Smooth muscle cell (in vitro differentiated cells): ENCODE measurements at regions not wholly inside any gene's neighbourhood (a gene's known extent, or its start where the extent isn't known, plus 50 kb on each side); places are given as distances from the start of the nearest gene placed in this dataset.

Experiments
- DNase-seq: peaks from one replicate; lab custom pipeline; 2025; ENCODE audit not compliant: unreplicated experiment; lab: John Stamatoyannopoulos, UW
- H2AFZ ChIP-seq: fragments of 200-600 bp; sonication (generic); 2 replicates; pipeline ENCODE4 v1.6.0; 2016; ENCODE audit warnings: antibody characterized with exemption, low read depth, mild to moderate bottlenecking
- H3F3A ChIP-seq: fragments of 200-600 bp; sonication (generic); 2 replicates; pipeline ENCODE4 v1.6.0; 2017; ENCODE audit warnings: antibody characterized with exemption, low read depth
- H3K27ac ChIP-seq: fragments of 200-600 bp; sonication (generic); 2 replicates; pipeline ENCODE4 v1.5.1; 2016; ENCODE audit warnings: low read depth, mild to moderate bottlenecking
- H3K27me3 ChIP-seq: fragments of 200-600 bp; sonication (generic); 2 replicates; pipeline ENCODE4 v1.6.1; 2016; ENCODE audit warnings: low read depth, mild to moderate bottlenecking
- H3K36me3 ChIP-seq: fragments of 200-600 bp; sonication (generic); 2 replicates; pipeline ENCODE4 v1.5.1; 2016; ENCODE audit warnings: low read depth
- H3K4me1 ChIP-seq: fragments of 200-600 bp; sonication (generic); 2 replicates; pipeline ENCODE4 v1.5.1; 2016; ENCODE audit warnings: low read depth
- H3K4me2 ChIP-seq: fragments of 200-600 bp; sonication (generic); 2 replicates; pipeline ENCODE4 v1.6.0; 2016; ENCODE audit warnings: mild to moderate bottlenecking
- H3K4me3 ChIP-seq: fragments of 200-600 bp; sonication (generic); 2 replicates; pipeline ENCODE4 v1.5.1; 2016; ENCODE audit warnings: mild to moderate bottlenecking
- H3K79me2 ChIP-seq: fragments of 200-600 bp; sonication (generic); 2 replicates; pipeline ENCODE4 v1.6.0; 2016; ENCODE audit warnings: low read depth, mild to moderate bottlenecking
- H3K9ac ChIP-seq: fragments of 200-600 bp; sonication (generic); 2 replicates; pipeline ENCODE4 v1.6.0; 2016; ENCODE audit warnings: low read depth
- H3K9me3 ChIP-seq: fragments of 200-600 bp; sonication (generic); replicated peaks from 2 replicates; pipeline ENCODE4 v1.5.1; 2016; ENCODE audit warnings: low read depth
- H4K20me1 ChIP-seq: fragments of 200-600 bp; sonication (generic); 2 replicates; pipeline ENCODE4 v1.6.0; 2016; ENCODE audit warnings: low read depth
- CTCF ChIP-seq: fragments of 200-600 bp; sonication (generic); IDR thresholded peaks from 2 replicates; pipeline ENCODE4 v1.5.1; 2017; ENCODE audit warnings: borderline replicate concordance, mild to moderate bottlenecking, antibody characterized with exemption; ENCODE audit not compliant: insufficient read depth, poor library complexity, severe bottlenecking
- WGBS: methylation state at CpG from one replicate; pipeline ENCODE4 v1.1.7; 2016; ENCODE audit warnings: low lambda C conversion rate; 5-methylcytosine and 5-hydroxymethylcytosine counted together

GRCh38 chr2:103010306-103010705, 248.5 kb downstream of the TMEM182 start:
- no peak for DNase-seq
- Histone ChIP-seq H3K4me2 (no peak overlapping the region), H3K36me3 (no peaks in the 10 kb centered on the region), H3K79me2 (no peaks in the 10 kb centered on the region), H3K27ac (no peak overlapping the region), H3K9me3 (no peaks in the 10 kb centered on the region), H4K20me1 (no peaks in the 10 kb centered on the region), H3K4me1 (no peaks in the 10 kb centered on the region), H3K4me3 (no peak overlapping the region), H2AFZ (no peak overlapping the region), H3F3A (no peaks in the 10 kb centered on the region), H3K27me3 (peaks cover 19% of the 10 kb centered on the region), H3K9ac (no peak overlapping the region)
- TF ChIP-seq CTCF, result no peak
- 87% methylated on average over 6 of the region's 6 CpGs for WGBS

GRCh38 chr2:103010751-103011150, 248.9 kb downstream of the TMEM182 start:
- no peaks in the 10 kb centered on the region for H3K4me1 ChIP-seq
- whole genome bisulfite sequencing, result 91% methylated on average over 10 of the region's 10 CpGs
- H2AFZ ChIP-seq, result no peak overlapping the region
- H3F3A ChIP-seq, result no peaks in the 10 kb centered on the region
- no peak overlapping the region for H3K4me2 ChIP-seq
- H3K27me3 ChIP-seq, result peaks cover 23% of the 10 kb centered on the region
- H3K79me2 ChIP-seq, result no peaks in the 10 kb centered on the region
- H3K9me3 ChIP-seq, result no peaks in the 10 kb centered on the region
- no peak for DNase-seq
- TF ChIP-seq CTCF, result no peak
- H3K9ac ChIP-seq, result no peak overlapping the region
- H3K36me3 ChIP-seq, result no peaks in the 10 kb centered on the region
- H3K4me3 ChIP-seq, result no peak overlapping the region
- H3K27ac ChIP-seq, result no peak overlapping the region
- H4K20me1 ChIP-seq, result no peaks in the 10 kb centered on the region

GRCh38 chr2:103012590-103012989, 250.8 kb downstream of the TMEM182 start:
- DNase-seq, result no peak
- no peak overlapping the region for H3K4me3 ChIP-seq
- H3K9ac ChIP-seq, result no peak overlapping the region
- no peak overlapping the region for H2AFZ ChIP-seq
- no peak overlapping the region for H3K4me2 ChIP-seq
- no peaks in the 10 kb centered on the region for H3F3A ChIP-seq
- TF ChIP-seq CTCF, result no peak
- no peak overlapping the region for H3K27ac ChIP-seq
- no peaks in the 10 kb centered on the region for H3K36me3 ChIP-seq
- no peaks in the 10 kb centered on the region for H4K20me1 ChIP-seq
- H3K79me2 ChIP-seq, result no peaks in the 10 kb centered on the region
- peaks cover 28% of the 10 kb centered on the region for H3K27me3 ChIP-seq
- no peaks in the 10 kb centered on the region for H3K4me1 ChIP-seq
- 86% methylated on average over 3 of the region's 3 CpGs for WGBS
- no peaks in the 10 kb centered on the region for H3K9me3 ChIP-seq

- no peak for TF ChIP-seq CTCF
- H3K36me3 ChIP-seq, result no peaks in the 10 kb centered on the region
- WGBS, result 93% methylated on average over 1 of the region's 1 CpG
- H3K4me3 ChIP-seq, result no peak overlapping the region
- no peaks in the 10 kb centered on the region for H3K79me2 ChIP-seq
- H2AFZ ChIP-seq, result no peak overlapping the region
- DNase-seq, result no peak
- H3K4me1 ChIP-seq, result no peaks in the 10 kb centered on the region
- H3K4me2 ChIP-seq, result no peak overlapping the region
- no peaks in the 10 kb centered on the region for H4K20me1 ChIP-seq
- H3K27me3 ChIP-seq, result no peaks in the 10 kb centered on the region
- no peaks in the 10 kb centered on the region for H3F3A ChIP-seq
- no peaks in the 10 kb centered on the region for H3K9me3 ChIP-seq
- H3K9ac ChIP-seq, result no peak overlapping the region
- no peak overlapping the region for H3K27ac ChIP-seq
These were observed 263.2 kb downstream of the TMEM182 start for GRCh38 chr2:103025056-103025455.
